ENCODE measurements at regions not wholly inside any gene's neighbourhood (a gene's known extent, or its start where the extent isn't known, plus 50 kb on each side); places are given as distances from the start of the nearest gene placed in this dataset.
"Not testable (repeated sequence)": the region's sequence is repeated elsewhere in the genome, so short reads cannot be mapped to it uniquely, and the experiment has no call there.

DNA sequence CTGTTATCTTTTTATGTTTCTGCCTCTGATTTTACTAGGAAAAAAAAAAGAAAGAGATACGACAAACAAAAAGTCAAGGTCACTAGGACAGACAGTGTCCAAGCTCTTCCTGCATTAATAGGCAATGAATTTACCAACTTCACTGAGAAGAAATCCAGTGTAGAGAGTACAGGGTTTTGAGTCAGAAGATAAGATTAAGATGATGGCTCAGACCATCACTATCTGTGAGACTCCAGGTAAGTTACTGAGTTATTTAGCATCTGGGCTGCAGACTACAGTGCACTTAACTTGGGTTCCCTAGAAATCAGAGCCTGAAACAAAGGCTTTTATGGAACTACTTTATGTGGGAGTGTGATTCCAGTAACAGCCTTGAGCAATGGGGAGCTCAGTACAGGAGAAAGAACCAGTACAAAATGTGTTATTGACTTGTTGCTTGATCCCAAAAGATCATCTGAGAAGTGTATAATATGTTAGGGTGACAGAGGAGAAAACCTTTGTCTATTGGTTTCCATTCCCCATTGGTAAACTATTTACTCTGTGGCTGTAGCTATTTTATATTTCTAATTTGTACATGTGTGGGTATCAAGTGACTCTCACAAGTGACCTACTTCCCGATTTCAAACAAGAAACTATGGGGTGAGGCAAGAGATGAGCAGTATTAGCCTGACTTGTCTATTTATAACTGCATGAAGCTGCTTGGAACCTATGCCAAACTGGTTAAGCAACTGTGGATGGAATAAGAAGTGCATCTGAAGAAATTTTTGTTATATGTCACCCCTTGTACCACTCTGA, 395.8 kb downstream of the RAB38 start:
- in situ Hi-C loops (cut with MboI; ENCODE audit: low sequenced_read_pairs) = no loop called here

DNA sequence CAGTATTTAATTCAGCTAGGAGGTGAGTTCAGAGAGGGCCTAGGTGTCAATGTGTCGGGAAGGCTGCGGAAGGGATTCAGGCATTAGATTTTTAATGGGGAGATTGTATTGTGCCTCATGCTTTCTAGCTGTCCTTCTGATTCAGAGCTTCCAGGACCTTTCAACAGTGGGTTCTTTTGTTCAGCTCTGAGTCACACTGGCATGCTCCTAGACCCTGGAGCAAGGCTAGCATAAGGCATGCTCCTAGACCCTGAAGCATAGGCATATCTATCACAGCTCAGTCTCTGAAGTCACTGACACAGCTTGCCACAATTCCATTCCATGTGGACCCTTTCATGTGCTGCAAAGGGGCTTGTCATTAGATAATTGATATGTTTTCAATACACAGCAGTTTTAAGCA, 396.9 kb downstream of the RAB38 start:
- in situ Hi-C loops (cut with MboI; ENCODE audit: low sequenced_read_pairs) = no loop called here

DNA sequence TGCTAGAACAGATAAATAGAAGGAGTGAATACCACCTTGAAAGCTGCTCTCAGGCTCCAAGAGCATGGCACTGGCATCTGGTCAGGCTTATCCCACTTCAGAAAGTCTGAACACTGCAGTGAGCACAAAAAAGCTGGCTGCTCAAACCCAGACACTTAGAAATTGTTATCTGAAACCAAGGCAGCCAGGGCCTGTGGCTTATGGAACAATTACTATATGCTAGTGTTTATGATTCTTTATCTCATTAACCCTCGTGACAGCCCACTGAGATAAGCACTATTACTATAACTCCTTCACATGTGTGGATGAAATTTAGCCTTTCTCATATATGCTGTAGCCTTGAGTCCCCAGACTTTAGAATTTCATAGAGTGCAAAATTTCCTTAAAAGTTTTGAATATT, 400.2 kb downstream of the RAB38 start:
- in situ Hi-C loops (cut with MboI; ENCODE audit: low sequenced_read_pairs) = no loop called here

DNA sequence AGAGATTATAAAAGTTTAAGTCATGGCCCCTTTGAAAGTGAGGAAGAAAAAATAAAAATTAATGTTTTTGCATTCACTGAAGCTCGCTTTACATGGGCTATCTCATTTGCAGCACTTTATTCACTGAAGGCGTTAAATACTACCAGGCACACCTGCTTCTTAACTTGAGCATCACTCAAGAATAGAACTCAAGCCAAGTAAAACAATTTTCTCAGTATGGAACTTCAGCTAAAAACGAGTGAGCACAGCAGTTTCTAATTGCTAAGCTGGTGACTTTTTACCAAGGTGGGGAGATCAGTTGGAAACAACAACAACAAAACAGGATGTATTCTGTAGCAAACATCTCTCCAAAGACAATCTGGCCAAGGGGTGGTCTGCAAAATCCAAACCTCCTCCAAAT, 405.6 kb downstream of the RAB38 start:
- in situ Hi-C loops (cut with MboI; ENCODE audit: low sequenced_read_pairs) = no loop called here

DNA sequence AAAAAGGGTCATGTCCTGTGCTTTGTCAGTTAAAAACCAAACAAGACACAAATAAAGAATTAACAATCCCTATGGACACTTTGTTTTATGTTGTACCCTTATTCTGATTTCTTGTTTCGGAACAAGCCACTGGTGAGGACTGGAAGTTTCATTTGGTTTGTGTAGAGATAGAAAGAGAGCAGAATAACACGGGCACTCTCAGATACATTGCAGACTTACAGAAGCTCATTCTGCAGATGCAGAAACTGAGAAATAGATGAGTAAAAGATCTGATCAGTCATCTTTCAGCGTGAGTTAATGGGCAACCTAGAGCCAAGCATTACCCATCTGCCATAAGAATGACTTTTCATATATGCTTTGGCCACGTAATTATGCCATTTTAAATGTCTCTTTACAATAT, 407.6 kb downstream of the RAB38 start:
- in situ Hi-C loops (cut with MboI; ENCODE audit: low sequenced_read_pairs) = no loop called here

DNA sequence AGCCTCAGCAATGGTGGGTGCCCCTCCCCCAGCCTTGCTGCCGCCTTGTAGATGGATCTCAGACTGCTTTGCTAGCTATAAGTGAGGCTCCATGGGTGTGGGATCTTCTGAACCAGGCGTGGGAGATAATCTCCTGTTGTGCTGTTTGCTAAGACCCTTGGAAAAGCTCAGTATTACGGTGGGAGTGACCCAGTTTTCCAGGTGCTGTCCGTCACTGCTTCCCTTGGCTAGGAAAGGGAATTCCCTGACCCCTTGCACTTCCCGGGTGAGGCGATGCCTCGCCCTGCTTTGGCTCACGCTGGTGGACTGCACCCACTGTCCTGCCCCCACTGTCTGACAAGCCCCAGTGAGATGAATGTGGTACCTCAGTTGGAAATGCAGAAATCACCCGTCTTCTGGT, 411.2 kb downstream of the RAB38 start:
- in situ Hi-C loops (cut with MboI; ENCODE audit: low sequenced_read_pairs) = not testable (repeated sequence)

DNA sequence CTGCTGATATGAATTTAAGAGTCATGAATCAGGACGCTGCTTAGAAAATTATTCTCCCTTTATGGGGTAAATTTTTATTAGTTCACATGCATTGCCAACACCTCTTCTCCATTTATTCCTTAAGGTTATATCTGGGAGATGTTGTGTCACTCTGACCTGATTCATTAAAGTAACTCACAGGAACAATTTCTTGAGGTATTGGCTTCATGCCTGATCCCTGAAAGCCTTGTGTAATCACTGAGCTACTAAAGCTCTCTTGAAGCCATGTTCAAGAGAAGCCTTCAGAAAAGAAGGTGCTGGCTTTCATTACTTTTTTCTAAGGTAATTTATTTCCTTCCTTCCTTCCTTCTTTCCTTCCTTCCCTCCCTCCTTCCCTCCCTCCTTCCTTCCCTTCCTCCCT, 420.6 kb downstream of the RAB38 start:
- in situ Hi-C loops (cut with MboI; ENCODE audit: low sequenced_read_pairs) = no loop called here

DNA sequence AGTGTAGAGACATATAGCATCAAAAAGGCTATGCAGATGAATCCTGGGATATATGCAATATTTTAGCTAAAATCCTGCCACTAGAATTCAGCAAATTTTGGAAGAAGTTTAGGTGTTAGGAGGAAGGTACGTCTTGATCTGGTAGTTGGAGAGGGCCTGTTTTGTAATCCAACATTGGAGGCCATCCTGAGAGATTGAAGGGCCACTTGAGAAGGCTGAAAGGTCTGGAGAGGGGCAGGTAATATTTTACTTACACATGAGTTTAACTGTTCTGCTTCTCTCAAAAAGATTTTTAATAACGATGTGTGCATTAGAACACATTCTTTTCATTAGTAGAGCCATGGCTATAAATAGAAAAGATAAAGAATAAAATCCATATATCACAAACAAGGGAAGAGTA, 422.1 kb downstream of the RAB38 start:
- in situ Hi-C loops (cut with MboI; ENCODE audit: low sequenced_read_pairs) = no loop called here

DNA sequence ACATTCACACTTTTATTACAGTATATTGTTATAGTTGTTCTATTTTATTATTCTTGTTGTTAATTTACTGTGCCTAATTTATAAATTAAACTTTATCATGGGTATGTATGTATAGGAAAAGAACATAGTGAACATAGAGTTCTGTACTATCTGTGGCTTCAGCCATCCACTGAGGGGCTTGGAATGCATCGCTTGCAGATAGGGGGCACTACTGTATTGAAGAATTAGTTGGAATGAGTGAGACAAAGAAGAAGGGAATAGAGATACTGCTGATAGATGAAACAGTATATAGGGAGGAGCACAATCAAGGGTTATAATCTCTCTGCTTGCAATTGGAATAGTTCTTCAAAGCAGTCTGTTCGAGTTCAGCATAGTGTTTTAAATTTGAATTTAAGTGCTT, 432.2 kb downstream of the RAB38 start:
- in situ Hi-C loops (cut with MboI; ENCODE audit: low sequenced_read_pairs) = no loop called here

DNA sequence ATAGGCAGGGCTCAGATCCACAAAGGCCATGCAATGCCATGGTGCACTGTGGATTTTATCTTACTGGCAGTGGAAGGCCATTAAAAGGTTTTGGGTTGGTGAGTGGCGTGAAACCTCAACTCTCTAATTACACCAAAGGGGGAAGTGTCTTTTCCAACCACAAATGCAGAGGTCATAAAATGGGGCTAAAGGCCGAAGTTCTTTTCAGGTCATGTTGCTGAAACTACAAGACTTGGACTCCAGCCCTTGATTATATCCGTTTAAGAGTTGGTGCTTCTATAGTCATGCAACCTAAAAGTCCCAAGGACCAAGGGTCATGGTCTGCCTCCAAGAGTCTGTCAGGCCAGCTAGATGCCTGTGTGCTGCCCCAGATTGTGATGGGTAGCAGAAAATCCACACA, 434.3 kb downstream of the RAB38 start:
- in situ Hi-C loops (cut with MboI; ENCODE audit: low sequenced_read_pairs) = no loop called here

DNA sequence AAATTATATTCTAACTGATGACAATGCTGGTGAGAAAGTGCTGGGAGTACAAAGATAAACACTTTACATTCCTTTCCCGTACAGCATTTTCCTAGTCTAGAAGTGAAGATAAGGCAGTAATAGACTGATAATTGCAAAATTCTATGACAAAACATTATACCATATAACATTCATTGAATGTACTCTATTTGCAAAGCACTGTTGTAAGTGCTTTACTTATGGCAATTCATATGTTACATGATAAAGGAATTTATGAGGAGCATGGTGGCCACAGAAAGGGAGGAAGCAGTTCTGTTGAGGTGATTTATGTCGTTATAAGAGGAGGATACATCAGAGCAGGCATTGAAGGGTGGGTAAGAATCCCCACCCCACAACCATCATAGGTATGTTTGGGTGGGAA, 434.8 kb downstream of the RAB38 start:
- in situ Hi-C loops (cut with MboI; ENCODE audit: low sequenced_read_pairs) = no loop called here

DNA sequence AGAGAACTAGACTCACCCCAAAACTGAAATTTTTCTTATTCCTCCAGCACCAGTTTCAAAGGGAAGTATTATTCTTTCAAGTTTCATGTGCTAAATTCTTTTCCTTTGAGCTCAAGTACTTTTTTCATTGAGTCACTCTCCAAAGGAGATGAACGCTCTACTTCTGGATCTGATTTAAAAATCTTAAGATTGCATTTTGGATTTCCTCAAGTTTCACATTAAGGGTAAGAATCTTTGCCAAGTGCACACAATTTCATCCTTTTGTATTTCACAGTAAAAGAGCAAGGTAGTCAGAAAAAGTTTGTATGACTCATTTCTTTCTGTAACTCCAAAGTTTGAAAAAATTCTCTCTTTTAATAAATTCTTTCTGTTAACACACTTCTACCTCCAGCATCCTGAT, 435.5 kb downstream of the RAB38 start:
- in situ Hi-C loops (cut with MboI; ENCODE audit: low sequenced_read_pairs) = no loop called here

DNA sequence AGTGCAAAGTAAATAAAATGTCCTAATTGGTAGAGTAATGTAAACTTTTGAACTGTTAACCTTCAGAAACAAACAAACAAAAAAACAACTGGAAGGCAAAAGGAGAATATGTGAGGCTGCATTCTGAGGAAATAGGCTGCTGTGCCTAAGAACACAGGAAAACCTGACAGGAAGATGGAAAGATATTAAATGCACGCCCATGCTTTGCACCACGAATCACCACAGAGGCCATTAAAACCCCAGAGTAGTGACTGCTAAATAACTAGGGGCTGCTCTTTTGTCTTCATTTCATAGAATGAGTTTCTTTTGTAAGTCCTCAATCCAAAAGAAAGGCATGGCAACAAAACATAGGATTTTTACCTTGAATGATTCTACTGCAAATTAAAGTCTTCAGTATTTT, 436.0 kb downstream of the RAB38 start:
- in situ Hi-C loops (cut with MboI; ENCODE audit: low sequenced_read_pairs) = no loop called here

DNA sequence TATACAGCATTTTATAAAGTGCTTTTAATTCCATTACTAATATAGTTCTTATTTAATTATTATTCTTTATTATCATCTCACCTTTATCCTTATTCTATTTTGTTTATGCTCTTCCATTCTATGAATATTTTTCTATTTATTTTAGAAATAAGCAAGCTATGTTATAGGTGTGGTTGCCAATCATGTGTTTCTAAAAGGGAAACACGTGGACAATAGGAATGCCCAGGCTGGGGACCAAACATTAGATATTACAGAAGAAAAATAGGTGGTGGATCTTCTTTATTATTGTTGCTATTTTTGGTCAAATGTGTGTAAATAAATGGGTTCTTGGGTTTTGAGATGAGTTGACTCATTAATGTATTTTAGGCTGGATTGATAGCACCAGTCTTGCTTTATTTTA, 438.3 kb downstream of the RAB38 start:
- in situ Hi-C loops (cut with MboI; ENCODE audit: low sequenced_read_pairs) = no loop called here

DNA sequence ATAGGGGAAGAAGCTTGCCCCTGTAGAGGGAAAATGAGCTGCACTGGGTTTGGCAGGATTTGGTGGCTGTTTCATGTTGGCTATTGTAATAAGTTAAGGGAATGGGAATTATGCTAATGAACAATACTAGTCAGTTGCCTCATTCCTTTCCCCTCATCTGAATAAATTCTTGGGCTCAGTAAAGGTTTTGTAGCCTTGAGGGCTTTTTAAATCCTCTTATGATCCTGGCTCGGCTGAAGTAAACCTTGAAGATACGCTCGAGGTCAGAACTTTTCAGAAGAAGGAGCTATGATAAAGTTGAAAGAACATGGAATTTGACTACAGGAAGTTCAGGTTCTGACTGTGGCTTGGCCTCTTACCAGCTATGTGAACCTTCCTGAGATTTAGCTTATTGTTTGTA, 448.7 kb downstream of the RAB38 start:
- in situ Hi-C loops (cut with MboI; ENCODE audit: low sequenced_read_pairs) = no loop called here

DNA sequence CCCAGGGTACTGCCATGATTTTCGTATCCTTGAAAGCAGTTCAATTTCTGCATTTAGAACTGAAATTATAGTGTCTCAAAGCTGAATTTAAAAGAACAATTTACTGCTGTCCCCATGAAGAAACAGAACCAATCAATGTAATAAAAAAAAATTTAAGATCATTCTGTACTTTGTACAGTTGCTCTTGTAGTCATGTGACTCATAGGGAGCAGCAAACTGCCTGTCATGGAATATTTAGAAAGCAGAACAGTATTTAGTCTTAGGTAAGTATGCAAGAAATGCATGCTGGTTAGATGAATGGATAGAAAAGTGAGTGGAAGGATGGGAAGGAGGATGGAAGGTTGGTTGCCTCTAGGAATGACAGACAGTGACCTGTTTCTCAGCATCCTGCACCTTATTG, 450.9 kb downstream of the RAB38 start:
- in situ Hi-C loops (cut with MboI; ENCODE audit: low sequenced_read_pairs) = no loop called here

DNA sequence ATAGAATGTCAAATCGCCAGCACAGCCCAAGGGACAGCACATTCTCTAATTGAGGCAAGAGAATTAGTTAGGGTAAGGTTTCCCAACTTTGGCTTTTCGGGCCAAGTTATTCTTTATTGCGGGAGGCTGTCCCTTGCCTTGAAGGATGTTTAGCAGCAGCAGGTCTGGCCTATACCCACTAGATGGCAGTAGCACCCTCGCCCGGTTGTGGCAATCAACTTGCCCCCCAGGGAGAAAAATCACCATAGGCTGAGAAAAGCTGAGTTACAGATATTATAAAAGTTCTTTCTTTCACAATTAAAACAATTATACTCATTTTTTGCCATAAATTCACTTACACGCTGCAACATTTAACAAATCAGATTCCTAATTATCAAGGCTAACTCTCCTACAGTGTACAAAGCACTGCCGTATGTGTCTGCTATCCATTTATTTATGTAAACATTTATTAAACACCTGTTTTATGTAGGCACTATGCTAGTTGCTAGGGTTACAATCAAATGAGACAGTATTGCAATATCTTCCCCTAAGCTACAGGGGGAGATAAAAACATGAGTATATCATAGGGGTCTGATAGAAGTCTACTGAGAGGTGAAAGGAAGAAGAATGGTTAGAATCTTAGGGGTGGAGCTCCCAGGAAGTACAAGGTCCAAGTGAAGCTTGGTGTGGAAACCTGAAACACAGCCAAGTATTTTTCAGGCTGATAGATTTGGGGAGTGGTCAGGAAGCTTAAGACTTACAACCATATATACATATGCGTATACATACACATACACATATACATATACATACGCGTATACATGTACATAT, 452.3 kb downstream of the RAB38 start:
- in situ Hi-C loops (cut with MboI; ENCODE audit: low sequenced_read_pairs) = no loop called here

DNA sequence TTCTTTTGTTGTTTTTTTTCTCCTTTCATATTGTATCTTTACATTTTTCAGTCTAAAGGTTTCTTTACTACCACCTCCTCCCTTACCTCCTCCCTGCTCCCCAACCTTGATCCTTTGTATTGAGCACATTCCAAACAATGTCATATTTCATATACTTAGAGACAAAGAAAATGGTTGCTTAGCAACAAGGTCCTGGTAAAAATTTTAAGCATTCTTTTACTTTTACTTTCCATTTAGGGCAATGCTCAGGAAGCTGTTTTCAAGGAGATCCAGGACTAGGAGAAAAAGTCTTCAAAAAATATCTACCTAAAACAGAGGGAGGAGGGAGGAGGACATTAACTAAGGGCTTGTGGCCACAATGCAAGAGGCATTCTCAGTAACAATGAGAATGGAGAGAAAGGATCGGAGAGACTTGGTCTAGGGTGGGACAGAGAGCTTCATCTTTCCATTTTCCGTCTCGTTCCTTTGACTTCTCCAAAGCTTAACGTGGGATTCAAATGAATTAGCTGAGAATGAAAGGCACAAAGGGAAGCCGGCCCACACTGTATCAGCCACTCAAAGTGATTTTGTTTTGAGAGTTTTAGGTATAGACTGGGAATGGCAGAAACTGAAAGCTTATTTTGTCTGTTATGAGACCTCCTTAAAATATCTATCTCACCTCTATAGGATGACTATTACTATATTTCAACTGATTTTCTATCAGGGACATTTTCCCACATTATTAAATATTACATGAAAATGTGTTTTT, 455.7 kb downstream of the RAB38 start:
- in situ Hi-C loops (cut with MboI; ENCODE audit: low sequenced_read_pairs) = no loop called here

DNA sequence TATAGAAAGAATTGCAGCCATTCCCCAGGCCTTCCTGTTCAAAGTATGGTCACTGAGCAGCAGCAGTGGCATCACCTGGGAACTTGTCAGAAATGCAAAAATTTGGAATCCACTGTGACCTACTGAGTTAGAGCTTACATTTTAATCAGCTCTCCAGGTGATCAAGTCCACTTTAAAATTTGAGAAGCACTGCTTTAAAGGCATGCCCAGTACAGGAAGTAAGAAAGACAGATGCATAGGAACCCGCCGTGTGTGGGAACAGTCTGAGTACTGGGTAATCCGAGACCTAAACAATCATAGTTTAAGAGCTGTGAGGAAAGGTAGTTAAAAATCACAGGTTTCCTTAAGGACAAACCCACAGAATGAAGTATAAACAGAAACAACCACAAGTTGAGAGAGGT, 462.4 kb downstream of the RAB38 start:
- in situ Hi-C loops (cut with MboI; ENCODE audit: low sequenced_read_pairs) = no loop called here

DNA sequence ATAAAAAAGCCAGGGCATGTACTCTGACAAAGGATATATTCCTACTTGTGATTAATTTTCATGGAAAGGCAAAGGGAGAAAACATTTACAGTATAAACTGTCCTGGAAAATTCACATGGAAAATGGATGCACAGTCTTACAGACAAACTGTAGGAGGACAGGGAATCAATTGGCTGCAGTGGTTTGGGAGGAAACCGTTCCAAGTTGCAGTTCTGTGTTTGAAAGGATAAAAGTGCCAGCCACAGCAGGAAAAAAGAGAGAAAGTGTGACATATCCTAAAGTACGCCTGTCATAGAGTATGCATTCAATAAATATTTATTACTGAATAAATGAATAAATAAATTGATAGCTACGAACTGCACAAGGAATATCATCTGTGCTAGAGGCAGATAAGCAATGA, 462.9 kb downstream of the RAB38 start:
- in situ Hi-C loops (cut with MboI; ENCODE audit: low sequenced_read_pairs) = no loop called here

DNA sequence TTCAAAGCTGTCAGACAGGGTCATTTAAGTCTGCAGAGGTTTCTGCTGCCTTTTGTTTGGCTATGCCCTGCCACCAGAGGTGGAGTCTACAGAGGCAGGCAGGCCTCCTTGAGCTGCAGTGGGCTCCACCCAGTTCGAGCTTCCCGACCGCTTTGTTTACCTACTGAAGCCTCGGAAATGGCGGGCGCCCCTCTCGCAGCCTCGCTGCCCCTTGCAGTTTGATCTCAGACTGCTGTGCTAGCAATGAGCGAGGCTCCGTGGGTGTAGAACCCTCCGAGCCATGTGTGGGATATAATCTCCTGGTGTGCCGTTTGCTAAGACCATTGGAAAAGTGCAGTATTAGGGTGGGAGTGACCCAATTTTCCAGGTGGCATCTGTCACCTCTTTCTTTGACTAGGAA, 471.7 kb downstream of the RAB38 start:
- in situ Hi-C loops (cut with MboI; ENCODE audit: low sequenced_read_pairs) = not testable (repeated sequence)

DNA sequence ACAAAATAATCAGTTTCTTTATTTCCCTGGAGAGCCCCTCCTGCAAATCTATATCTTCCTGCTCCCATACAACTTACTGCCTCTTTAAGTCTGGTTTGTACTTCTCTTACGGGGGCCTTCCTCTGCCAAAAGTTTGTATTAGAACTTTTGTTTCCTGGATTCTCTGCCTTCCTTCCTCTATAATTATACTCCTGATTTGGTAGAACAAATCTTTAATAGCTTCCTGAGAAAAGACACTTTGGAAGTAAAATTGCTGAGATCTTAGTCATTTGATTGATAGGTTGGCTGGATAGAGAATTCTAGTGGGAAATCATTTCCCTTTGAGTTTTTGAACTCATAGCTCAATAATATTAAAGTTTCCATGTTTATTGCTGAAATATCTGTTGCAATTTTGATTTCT, 499.2 kb downstream of the RAB38 start:
- in situ Hi-C loops (cut with MboI; ENCODE audit: low sequenced_read_pairs) = no loop called here

Measured in HL-60/S4 treated with retinoic acid at 250 ng/mL for 4 days and 3 days (cell line).